ENCODE measurements at regions not wholly inside any gene's neighbourhood (a gene's known extent, or its start where the extent isn't known, plus 50 kb on each side); places are given as distances from the start of the nearest gene placed in this dataset.

DNA sequence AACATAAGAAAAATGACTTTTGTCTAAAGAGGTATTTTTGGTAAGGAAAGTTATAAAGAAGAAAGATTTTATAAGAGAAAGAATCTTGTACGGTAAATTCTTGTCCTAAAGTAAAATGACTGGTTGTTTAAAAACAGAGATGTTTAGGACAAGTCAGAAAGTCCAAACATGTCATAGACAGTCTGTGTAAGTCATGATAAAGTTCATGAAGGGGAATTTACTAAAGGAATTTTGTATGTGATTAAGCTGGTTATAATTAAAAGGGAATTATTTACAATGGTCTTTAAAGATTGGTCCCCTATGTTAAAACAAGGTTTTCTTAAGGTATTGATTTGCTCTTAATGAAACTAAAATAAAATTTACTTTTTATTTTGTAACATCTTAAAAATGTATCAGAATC, 269.4 kb upstream of the CCDC196 start:
- TF ChIP-seq CTCF (IDR thresholded peaks at IDR 0.05 in 8 of 11, conservative IDR thresholded peaks at IDR 0.05 in 3 of 11) = no peak
- no peak for TF ChIP-seq POLR2AphosphoS5 (IDR thresholded peaks at IDR 0.05)
- TF ChIP-seq POLR2A (IDR thresholded peaks at IDR 0.05) = no peak
